GM12874 (cell line): ENCODE measurements at regions not wholly inside any gene's neighbourhood (a gene's known extent, or its start where the extent isn't known, plus 50 kb on each side); places are given as distances from the start of the nearest gene placed in this dataset.

ENCODE experiments used
- TF ChIP-seq, protein P1 (sequence below): IDR thresholded peaks from 2 replicates; pipeline ENCODE4 v1.5.1; 2011; ENCODE audit warnings: low read depth, mild to moderate bottlenecking, control low read depth, low read length, moderate library complexity; ENCODE audit not compliant: insufficient read depth

DNA sequence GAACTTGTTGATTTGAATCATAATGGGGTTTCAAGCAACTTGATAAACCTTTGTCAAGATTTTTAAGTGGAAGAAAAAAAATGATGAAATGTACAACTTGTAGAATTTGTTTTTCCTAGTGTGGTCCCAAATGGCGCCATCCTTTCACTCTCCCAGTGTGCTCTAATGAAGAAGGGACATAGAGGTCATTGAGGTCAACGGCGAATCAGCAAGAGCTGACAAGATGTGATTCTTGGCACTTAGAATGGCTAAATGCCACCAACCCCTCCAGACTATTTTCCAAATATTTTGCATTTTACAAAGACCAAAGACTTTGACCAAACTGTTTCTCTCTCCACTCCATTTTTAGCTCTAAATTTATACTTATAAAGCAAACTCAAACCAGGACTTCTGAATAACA lies 320.2 kb upstream of the MME start:
- TF ChIP-seq, protein P1, sequence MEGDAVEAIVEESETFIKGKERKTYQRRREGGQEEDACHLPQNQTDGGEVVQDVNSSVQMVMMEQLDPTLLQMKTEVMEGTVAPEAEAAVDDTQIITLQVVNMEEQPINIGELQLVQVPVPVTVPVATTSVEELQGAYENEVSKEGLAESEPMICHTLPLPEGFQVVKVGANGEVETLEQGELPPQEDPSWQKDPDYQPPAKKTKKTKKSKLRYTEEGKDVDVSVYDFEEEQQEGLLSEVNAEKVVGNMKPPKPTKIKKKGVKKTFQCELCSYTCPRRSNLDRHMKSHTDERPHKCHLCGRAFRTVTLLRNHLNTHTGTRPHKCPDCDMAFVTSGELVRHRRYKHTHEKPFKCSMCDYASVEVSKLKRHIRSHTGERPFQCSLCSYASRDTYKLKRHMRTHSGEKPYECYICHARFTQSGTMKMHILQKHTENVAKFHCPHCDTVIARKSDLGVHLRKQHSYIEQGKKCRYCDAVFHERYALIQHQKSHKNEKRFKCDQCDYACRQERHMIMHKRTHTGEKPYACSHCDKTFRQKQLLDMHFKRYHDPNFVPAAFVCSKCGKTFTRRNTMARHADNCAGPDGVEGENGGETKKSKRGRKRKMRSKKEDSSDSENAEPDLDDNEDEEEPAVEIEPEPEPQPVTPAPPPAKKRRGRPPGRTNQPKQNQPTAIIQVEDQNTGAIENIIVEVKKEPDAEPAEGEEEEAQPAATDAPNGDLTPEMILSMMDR = no peak

DNA sequence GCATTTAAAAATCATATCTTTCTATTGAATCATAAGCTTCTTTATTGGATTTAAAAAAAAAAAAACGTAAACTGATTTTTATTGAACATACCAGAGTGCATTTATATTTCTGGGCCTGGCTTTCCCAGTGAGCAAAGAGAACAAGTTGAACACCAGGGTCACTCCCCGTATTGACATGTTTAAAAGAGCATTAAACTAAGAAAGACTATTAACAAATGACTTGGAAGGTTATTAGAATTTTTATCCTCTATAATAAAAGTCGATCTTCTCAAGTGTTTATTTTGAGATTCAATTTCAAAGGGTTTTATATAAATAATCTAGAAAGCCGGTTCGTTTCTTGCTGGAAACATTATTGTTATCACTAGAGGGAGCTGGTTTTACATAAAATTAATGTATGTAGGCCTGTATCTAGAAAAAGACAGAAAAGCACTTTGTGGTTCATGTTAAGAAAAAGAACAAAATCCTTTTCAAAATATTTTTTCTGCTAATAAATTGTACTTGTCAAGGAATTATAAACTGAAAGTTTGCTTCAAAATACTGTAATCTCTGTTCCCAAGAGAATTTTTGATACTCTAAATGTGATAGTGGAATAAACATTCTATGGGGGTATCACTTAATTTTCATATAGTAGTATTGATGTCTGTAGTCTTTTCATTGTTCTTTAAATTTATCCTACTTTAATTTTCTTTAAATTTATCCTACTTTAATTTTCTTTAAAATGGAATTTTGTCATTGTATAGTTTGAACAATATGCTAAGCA lies 321.8 kb upstream of the MME start:
- TF ChIP-seq, protein P1 = 0 out of 2 replicates have a peak, but pooled peaks have one; percentile 3

DNA sequence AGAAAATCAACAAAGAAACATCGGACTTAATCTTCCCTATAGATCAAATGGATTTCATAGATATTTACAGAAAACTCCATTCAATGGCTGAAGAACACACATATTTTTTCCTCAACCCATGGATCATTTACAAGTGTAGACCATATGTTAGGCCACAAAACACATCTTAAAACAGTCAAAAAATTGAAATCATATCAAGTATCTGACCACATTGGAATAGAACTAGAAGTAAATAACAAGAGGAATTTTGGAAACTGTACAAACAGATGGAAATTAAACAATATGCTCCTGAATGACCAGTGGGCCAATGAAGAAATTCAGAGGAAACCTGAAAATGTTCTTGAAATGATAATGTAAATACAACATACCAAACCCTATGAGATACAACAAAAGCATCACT lies 323.1 kb upstream of the GPR149 start:
- TF ChIP-seq, protein P1 = no peak

DNA sequence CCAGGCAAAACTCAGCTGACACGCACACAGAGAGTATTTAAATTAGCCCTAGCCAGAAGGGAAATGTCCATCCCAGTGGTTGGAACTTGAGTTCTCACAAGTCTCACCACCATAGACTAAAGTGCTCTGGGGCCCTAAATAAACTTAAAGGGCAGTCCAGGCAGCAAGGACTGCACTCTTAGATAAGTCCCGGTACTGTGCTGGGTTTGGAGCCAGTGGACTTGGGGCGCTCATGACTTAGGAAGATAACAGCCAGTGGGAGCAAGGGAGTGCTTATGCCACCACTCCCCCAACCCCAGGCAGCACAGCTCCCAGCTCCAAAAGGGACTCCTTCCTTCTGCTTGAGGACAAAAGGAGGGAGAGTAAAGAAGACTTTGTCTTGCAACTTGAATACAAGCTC lies 319.5 kb upstream of the GPR149 start:
- TF ChIP-seq, protein P1 = no peak

DNA sequence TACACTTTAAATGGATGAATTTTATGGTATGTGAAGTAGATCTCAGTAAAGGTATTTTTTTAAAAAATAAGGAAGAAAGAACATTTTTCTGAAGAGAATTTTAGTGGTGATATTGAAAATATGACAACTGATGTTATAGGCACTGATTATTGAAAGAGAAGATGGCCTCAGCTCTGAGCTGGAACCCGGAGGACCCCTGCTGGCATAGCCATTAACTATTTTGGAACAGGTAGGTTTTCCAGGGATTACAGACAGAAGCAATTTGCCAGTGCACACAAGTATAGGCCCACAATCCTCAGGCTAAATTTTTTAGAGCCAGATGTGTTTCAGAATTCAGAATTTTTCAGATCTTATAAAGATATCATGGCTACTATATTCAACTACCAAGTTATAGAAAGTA lies 315.9 kb upstream of the GPR149 start:
- TF ChIP-seq, protein P1 = no peak

DNA sequence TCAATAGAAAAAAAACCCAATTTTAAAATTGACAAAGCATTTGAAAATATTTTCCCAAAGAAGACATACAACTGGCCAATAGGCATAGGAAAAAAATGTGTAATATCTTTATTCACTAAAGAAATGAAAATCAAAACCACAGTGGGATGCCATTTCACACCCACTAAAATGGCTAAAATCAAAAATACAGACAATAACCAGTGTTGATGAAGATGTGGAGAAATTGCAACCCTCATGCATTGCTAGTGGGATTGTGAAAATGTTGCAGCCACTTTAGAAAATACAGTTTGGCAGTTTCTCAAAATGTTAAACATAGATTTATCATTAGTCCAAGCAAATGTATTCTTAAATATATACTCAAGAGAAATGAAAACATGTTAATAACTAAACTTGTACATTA lies 315.1 kb upstream of the GPR149 start:
- TF ChIP-seq, protein P1 = no peak

DNA sequence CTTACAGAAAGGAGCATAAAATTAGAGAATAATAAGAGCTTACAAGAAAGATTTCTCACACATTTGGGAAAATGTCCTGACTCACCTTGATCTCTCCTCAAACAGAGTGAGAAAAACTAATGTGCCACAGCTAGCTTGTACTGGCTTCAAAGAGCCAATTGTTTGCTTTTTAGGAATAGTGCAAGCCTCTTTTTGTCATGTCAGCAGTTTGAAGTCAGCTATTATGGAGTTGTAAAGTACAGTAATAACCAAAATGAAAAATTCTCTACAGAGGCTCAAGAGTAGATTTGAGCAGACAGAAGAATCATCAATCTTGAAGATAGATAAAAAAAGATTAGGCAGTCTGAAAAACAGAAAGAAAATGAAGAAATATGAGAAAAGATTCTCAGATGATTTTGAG lies 313.4 kb upstream of the GPR149 start:
- TF ChIP-seq, protein P1 = no peak
